Panc1 (cell line): ENCODE measurements at regions not wholly inside any gene's neighbourhood (a gene's known extent, or its start where the extent isn't known, plus 50 kb on each side); places are given as distances from the start of the nearest gene placed in this dataset.

Source experiments
- ATAC-seq: fragments of 200-7000 bp; cut with Tn5 transposase; 2 replicates; pipeline ENCODE4 v1.9.1; 2020; ENCODE audit warnings: mild to moderate bottlenecking, moderate library complexity
- BruUV-seq: library from RNA; stranded (reverse); fragments of 400-500 nt; replicated peaks from 2 replicates; lab custom pipeline; 2021; lab: Mats Ljungman, UMichigan
- CTCF ChIA-PET: fragments of 300-600 bp; sonication (Branson Sonifier 250); formaldehyde crosslinking; loops from one replicate; lab custom pipeline; 2022; ENCODE audit warnings: antibody characterized with exemption; lab: Charles Lee
- POLR2A ChIA-PET: fragments of 300-600 bp; sonication (Branson Sonifier 250); formaldehyde crosslinking; loops from one replicate; lab custom pipeline; 2022; ENCODE audit warnings: antibody characterized with exemption; lab: Charles Lee
- DNase-seq: peaks from one replicate; pipeline ENCODE4 v3.0.0-alpha.2; 2010; ENCODE audit warnings: low read depth, low spot score
- H3K27ac ChIP-seq: 2 replicates; pipeline ENCODE4 v1.5.1; 2011; ENCODE audit warnings: mild to moderate bottlenecking, low read length, inconsistent platforms
- H3K27me3 ChIP-seq: fragments of 200-500 bp; sonication (Bioruptor generic); 2 replicates; pipeline ENCODE4 v1.6.0; 2014; ENCODE audit warnings: low read length, inconsistent platforms; ENCODE audit not compliant: control insufficient read depth, insufficient read depth
- H3K36me3 ChIP-seq: fragments of 200-500 bp; sonication (Bioruptor generic); 2 replicates; pipeline ENCODE4 v1.5.1; 2014; ENCODE audit warnings: inconsistent platforms, mild to moderate bottlenecking, low read length, moderate library complexity; ENCODE audit not compliant: control insufficient read depth, insufficient read depth
- H3K4me1 ChIP-seq: 2 replicates; pipeline ENCODE4 v1.5.1; 2011; ENCODE audit warnings: inconsistent platforms, mild to moderate bottlenecking, low read length, moderate library complexity; ENCODE audit not compliant: control insufficient read depth, insufficient read depth
- H3K4me3 ChIP-seq, 2 experiments: 2 replicates each; pipeline ENCODE4 v1.5.1; 2011 to 2012; ENCODE audit warnings: low read depth in 2 of 2, low read length in 2 of 2, mild to moderate bottlenecking in 2 of 2, inconsistent platforms in 1 of 2, moderate library complexity in 1 of 2
- H3K9me3 ChIP-seq: fragments of 200-500 bp; sonication (Bioruptor generic); 2 replicates; pipeline ENCODE4 v1.5.1; 2014; ENCODE audit warnings: low read depth, mild to moderate bottlenecking, inconsistent platforms, low read length, moderate library complexity; ENCODE audit not compliant: control insufficient read depth, insufficient read depth
- CTCF ChIP-seq: fragments of 450-650 bp; IDR thresholded peaks from 2 replicates; pipeline ENCODE4 v1.5.1; 2017; ENCODE audit warnings: mild to moderate bottlenecking
- POLR2AphosphoS5 ChIP-seq: IDR thresholded peaks from 2 replicates; pipeline ENCODE4 v1.6.1; 2012; ENCODE audit warnings: mild to moderate bottlenecking, low read depth, low read length, moderate library complexity
- REST ChIP-seq, 2 experiments: IDR thresholded peaks; 2 replicates each; pipeline ENCODE4 v1.6.1; 2011 to 2012; ENCODE audit warnings: low read depth in 2 of 2, control low read depth in 1 of 2, low read length in 1 of 2, mild to moderate bottlenecking in 1 of 2, moderate library complexity in 1 of 2; ENCODE audit not compliant: insufficient read depth in 1 of 2
- SIN3A ChIP-seq: IDR thresholded peaks from 2 replicates; pipeline ENCODE4 v1.6.1; 2012; ENCODE audit warnings: low read depth, mild to moderate bottlenecking, low read length, moderate library complexity, borderline replicate concordance; ENCODE audit not compliant: insufficient read depth
- TCF7L2 ChIP-seq: IDR thresholded peaks from 2 replicates; pipeline ENCODE4 v1.6.1; 2011; ENCODE audit warnings: mild to moderate bottlenecking, low read depth, low read length, inconsistent platforms
- in situ Hi-C: cut with HindIII; loops from 2 replicates; pipeline ENCODE4 v1.10.0; 2016; ENCODE audit warnings: low sequenced_read_pairs, low pct_unique_long_range_greater_than_20kb
- intact Hi-C: fragments of 100-400 bp; cut with micrococcal nuclease; formaldehyde crosslinking; loops from one replicate; pipeline ENCODE4 v1.10.0; 2022; ENCODE audit not compliant: unreplicated experiment

- no peaks in the 10 kb centered on the region for H3K4me1 ChIP-seq
- no peak overlapping the region for H3K4me3 ChIP-seq
- TF ChIP-seq SIN3A (no peak), TCF7L2 (no peak), CTCF (no peak), POLR2AphosphoS5 (no peak), REST (IDR thresholded peaks at IDR 0.05; ENCODE audit: insufficient read depth in 1 of 2, low read depth in 2 of 2, low read length in 1 of 2) (no peak)
- DNase-seq: no peak
- no peaks in the 10 kb centered on the region; the same call in 1 of the 2 replicates for H3K9me3 ChIP-seq
- no peak overlapping the region for H3K27ac ChIP-seq
- ATAC-seq: no peak
- in situ Hi-C loops: no loop called here
- H3K27me3 ChIP-seq: no peaks in the 10 kb centered on the region
- ChIA-PET POLR2A (no interaction called here), CTCF (no interaction called here)
- BruUV-seq: no TSS peak
- no peaks in the 10 kb centered on the region for H3K36me3 ChIP-seq
- intact Hi-C loops: no loop called here
Observed at GRCh38 chr3:164095279-164095678, 983.0 kb downstream of the SI start.

- no peak for DNase-seq
- Histone ChIP-seq H3K9me3 (no peaks in the 10 kb centered on the region; the same call in 1 of the 2 replicates), H3K4me1 (no peaks in the 10 kb centered on the region), H3K27ac (no peak overlapping the region), H3K36me3 (no peaks in the 10 kb centered on the region), H3K27me3 (no peaks in the 10 kb centered on the region), H3K4me3 (no peak overlapping the region)
- intact Hi-C loops: no loop called here
- CTCF ChIA-PET: no interaction called here
- no peak for ATAC-seq
- in situ Hi-C loops: no loop called here
- POLR2A ChIA-PET: no interaction called here
- no TSS peak for BruUV-seq
- no peak for TF ChIP-seq POLR2AphosphoS5
- no peak for TF ChIP-seq SIN3A
- no peak for TF ChIP-seq CTCF
- TF ChIP-seq TCF7L2: no peak
- no peak for TF ChIP-seq REST (IDR thresholded peaks at IDR 0.05; ENCODE audit: insufficient read depth in 1 of 2, low read depth in 2 of 2, low read length in 1 of 2)
Observed at GRCh38 chr3:164094546-164094945, 983.8 kb downstream of the SI start.
